Esophagus squamous epithelium (tissue), 5 donors: ENCODE measurements at regions not wholly inside any gene's neighbourhood (a gene's known extent, or its start where the extent isn't known, plus 50 kb on each side); places are given as distances from the start of the nearest gene placed in this dataset.

Experiments
- DNase-seq: peaks from one replicate; lab custom pipeline; 2025; lab: John Stamatoyannopoulos, UW
- H3K27ac ChIP-seq, 4 donors: fragments of 200-600 bp; sonication (generic); one replicate each; pipeline ENCODE4 v1.5.1; 2016 to 2019; ENCODE audit warnings: mild to moderate bottlenecking in 1 of 4
- H3K27me3 ChIP-seq, 4 donors: fragments of 200-600 bp; sonication (generic); 1 replicate in 3 of 4; 2 replicates in 1 of 4; pipeline versions ENCODE4 v1.5.1 to v1.6.0; 2017 to 2021; ENCODE audit warnings: antibody characterized with exemption in 1 of 4
- H3K36me3 ChIP-seq, 3 donors: fragments of 200-600 bp; sonication (generic); one replicate each; pipeline ENCODE4 v1.5.1; 2016 to 2019
- H3K4me1 ChIP-seq, 3 donors: fragments of 200-600 bp; sonication (generic); one replicate each; pipeline ENCODE4 v1.5.1; 2017 to 2019
- H3K4me3 ChIP-seq, 4 donors: fragments of 200-600 bp; sonication (generic); 1 replicate in 3 of 4; 2 replicates in 1 of 4; pipeline ENCODE4 v1.5.1; 2016 to 2019; ENCODE audit warnings: mild to moderate bottlenecking in 2 of 4, moderate library complexity in 1 of 4
- H3K9me3 ChIP-seq, 3 donors: fragments of 200-600 bp; sonication (generic); one replicate each; pipeline ENCODE4 v1.5.1; 2016 to 2019
- POLR2A ChIP-seq, 4 donors: fragments of 450-650 bp; IDR thresholded peaks; one replicate each; pipeline ENCODE4 v1.6.1; 2017; ENCODE audit warnings: antibody characterized with exemption in 4 of 4, mild to moderate bottlenecking in 4 of 4, moderate library complexity in 3 of 4
- WGBS, 2 donors: methylation state at CpG; one replicate each; pipeline ENCODE4 v1.1.5; 2018; 5-methylcytosine and 5-hydroxymethylcytosine counted together
- intact Hi-C: fragments of 100-400 bp; cut with DNase I; formaldehyde crosslinking; loops from one replicate; pipeline ENCODE4 v1.15.0; 2022
- TF ChIP-seq, protein P1 (sequence below), 6 experiments: fragments of 450-650 bp in 4 of 6; fragments of 200-600 bp in 2 of 6; sonication (generic) in 2 of 6; IDR thresholded peaks; one replicate each; pipeline ENCODE4 v1.5.1; 2016 to 2019; ENCODE audit warnings: antibody characterized with exemption in 6 of 6, mild to moderate bottlenecking in 4 of 6, moderate library complexity in 4 of 6
- donor health status: DM: yes; HTN: yes; CAD: no.

DNA sequence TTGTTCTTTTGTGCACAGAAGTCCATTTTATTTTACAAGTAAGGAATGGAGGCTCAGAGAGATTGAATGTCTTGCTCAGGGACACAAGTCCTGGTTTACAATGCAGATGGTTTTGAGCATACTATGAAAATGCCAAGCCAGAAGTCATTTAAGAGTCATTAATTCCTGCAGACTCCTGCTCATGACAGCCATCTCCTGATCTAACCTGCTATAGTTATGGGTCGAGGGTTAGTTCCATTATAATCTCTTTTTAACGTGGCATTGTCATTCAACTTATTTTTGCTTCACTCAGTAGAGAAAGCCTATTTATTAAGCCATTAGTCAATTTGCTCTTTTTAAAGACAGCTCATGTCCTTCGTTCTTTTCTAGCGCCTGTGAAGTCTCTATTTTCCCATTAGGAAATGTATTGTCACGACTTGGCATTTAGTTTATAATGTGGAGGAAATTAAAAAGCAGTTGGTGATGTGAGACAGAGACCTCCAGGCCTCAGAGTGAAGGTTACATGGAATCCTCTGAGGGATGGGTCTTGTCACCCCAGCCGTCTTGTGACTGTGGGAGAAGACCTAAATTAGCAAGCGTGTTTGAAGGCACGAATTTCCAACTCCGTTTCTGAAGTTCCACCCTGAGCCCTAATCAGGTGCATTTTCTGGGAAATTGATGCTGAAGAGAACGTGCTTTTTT, 84.1 kb downstream of the ACTBL2 start:
- 76 to 77% methylated on average over 9 to 10 of the region's 10 CpGs for WGBS, 2 donors
- H3K9me3 ChIP-seq: no peaks in the 10 kb centered on the region
- intact Hi-C loops: no loop called here
- no peaks in the 10 kb centered on the region for H3K27me3 ChIP-seq
- no peak overlapping the region for H3K27ac ChIP-seq
- TF ChIP-seq, protein P1, sequence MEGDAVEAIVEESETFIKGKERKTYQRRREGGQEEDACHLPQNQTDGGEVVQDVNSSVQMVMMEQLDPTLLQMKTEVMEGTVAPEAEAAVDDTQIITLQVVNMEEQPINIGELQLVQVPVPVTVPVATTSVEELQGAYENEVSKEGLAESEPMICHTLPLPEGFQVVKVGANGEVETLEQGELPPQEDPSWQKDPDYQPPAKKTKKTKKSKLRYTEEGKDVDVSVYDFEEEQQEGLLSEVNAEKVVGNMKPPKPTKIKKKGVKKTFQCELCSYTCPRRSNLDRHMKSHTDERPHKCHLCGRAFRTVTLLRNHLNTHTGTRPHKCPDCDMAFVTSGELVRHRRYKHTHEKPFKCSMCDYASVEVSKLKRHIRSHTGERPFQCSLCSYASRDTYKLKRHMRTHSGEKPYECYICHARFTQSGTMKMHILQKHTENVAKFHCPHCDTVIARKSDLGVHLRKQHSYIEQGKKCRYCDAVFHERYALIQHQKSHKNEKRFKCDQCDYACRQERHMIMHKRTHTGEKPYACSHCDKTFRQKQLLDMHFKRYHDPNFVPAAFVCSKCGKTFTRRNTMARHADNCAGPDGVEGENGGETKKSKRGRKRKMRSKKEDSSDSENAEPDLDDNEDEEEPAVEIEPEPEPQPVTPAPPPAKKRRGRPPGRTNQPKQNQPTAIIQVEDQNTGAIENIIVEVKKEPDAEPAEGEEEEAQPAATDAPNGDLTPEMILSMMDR (IDR thresholded peaks at IDR 0.05): no peak
- TF ChIP-seq POLR2A (IDR thresholded peaks at IDR 0.05): no peak
- DNase-seq: no peak
- H3K36me3 ChIP-seq: no peaks in the 10 kb centered on the region
- H3K4me3 ChIP-seq: no peak overlapping the region
- H3K4me1 ChIP-seq: no peaks in the 10 kb centered on the region

DNA sequence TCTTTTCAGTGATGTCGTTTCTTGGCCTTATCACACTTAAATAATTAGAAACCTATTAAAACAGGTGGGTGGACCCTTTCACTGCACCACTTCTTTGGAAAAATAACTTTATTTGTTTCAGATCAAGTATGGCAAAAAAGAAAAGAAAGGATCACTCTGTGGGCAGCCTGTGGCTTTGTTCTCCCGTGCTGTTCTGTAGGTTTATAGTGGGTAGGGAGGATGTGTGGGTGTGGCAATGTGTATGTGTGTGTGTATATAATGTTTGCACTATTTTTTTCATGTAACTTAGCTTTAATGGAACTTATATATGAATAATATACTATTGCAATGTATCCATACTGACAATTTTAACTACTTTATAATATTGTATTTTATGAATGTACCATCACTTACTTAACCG, 85.9 kb downstream of the ACTBL2 start:
- Histone ChIP-seq H3K4me1 (no peaks in the 10 kb centered on the region), H3K27ac (no peak overlapping the region), H3K9me3 (no peaks in the 10 kb centered on the region), H3K36me3 (no peaks in the 10 kb centered on the region), H3K27me3 (no peaks in the 10 kb centered on the region), H3K4me3 (no peak overlapping the region)
- TF ChIP-seq POLR2A (IDR thresholded peaks at IDR 0.05): no peak
- TF ChIP-seq, protein P1 (IDR thresholded peaks at IDR 0.05): no peak
- intact Hi-C loops: no loop called here
- DNase-seq: no peak
- 42 to 54% methylated on average over 3 of the region's 3 CpGs for WGBS, 2 donors

DNA sequence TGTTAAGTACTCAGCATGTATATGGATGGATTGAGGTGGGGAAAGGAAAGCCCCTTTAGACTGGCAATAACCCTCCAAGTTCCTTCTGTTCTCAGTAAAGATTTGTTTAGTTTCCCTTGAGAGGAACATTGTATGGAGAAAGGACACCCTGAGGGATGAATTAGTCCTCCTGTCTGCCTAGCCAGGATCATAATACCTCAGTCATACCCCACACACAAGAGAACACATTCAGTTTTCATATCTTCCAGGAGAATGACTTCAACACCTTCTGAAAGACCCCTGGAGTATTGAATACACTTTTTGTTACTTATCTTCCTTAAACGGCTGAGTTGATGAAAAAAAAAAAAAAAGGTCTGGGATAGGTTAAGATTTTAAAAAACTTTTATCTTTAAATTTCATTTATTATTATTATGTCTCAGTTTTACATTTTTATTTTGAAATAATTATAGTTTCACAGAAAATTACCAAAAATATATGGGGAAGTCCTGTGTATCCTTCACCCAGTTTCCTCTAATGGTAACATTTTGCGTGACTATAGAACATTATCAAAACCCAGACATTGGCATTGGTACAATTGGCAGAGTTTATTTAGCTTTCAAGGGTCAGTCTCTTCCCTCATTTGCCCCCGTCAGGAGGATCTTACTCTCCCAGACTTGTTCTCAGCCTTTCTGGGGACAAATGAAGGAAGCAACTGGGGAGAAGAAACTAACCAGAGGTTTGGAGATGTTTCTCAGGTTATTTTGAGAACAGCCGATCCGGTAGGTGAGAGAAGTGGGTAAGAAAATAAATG, 88.0 kb downstream of the ACTBL2 start:
- no peak overlapping the region for H3K27ac ChIP-seq
- DNase-seq: no peak
- no peak overlapping the region for H3K4me3 ChIP-seq
- no peaks in the 10 kb centered on the region for H3K9me3 ChIP-seq
- WGBS, 2 donors: 78 to 79% methylated on average over 5 of the region's 5 CpGs
- intact Hi-C loops: no loop called here
- TF ChIP-seq, protein P1 (IDR thresholded peaks at IDR 0.05): no peak
- TF ChIP-seq POLR2A (IDR thresholded peaks at IDR 0.05): no peak
- no peaks in the 10 kb centered on the region for H3K36me3 ChIP-seq
- no peaks in the 10 kb centered on the region for H3K27me3 ChIP-seq
- no peaks in the 10 kb centered on the region for H3K4me1 ChIP-seq

DNA sequence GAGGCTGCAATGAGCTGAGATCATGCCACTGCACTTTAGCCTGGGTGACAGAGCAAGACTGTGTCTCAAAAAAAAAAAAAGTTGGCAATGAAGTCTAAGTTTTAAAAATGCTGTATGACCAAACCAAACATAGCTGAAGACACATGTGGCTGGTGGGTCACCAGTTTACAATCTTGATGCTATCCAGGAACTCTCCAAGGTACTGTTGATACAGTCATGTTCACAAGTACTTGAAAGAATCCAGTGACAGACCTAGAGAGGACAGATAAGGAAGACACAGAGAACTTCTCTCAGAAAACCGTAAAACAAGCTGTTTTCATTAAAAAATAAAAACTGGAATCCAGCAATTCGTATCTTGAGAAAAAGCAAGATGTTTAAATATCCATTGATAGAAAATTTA, 95.7 kb downstream of the ACTBL2 start:
- no peaks in the 10 kb centered on the region for H3K9me3 ChIP-seq
- DNase-seq: no peak
- H3K4me1 ChIP-seq: peaks cover 0 to 8% (median 4%) of the 10 kb centered on the region in 3 donors
- WGBS, 2 donors: 65 to 76% methylated on average over 2 of the region's 2 CpGs
- H3K36me3 ChIP-seq: no peaks in the 10 kb centered on the region
- no peak overlapping the region for H3K4me3 ChIP-seq
- intact Hi-C loops: no loop called here
- no peak for TF ChIP-seq POLR2A (IDR thresholded peaks at IDR 0.05)
- TF ChIP-seq, protein P1 (IDR thresholded peaks at IDR 0.05): no peak
- H3K27ac ChIP-seq: no peak overlapping the region
- H3K27me3 ChIP-seq: no peaks in the 10 kb centered on the region
